Upper lobe of right lung (tissue), 1 donor: ENCODE measurements at regions not wholly inside any gene's neighbourhood (a gene's known extent, or its start where the extent isn't known, plus 50 kb on each side); places are given as distances from the start of the nearest gene placed in this dataset.

Source experiments
- ATAC-seq: fragments of 200-7000 bp; cut with Tn5 transposase; one replicate; pipeline ENCODE4 v1.9.1; 2020; ENCODE audit warnings: mild to moderate bottlenecking, moderate library complexity
- DNase-seq: peaks from one replicate; pipeline ENCODE4 v3.0.0-alpha.2; 2020
- H3K27ac ChIP-seq: fragments of 200-600 bp; one replicate; pipeline ENCODE4 v1.8.0; 2022
- H3K27me3 ChIP-seq: fragments of 200-600 bp; one replicate; pipeline ENCODE4 v1.8.0; 2022; ENCODE audit warnings: mild to moderate bottlenecking
- H3K36me3 ChIP-seq: fragments of 200-600 bp; one replicate; pipeline ENCODE4 v1.8.0; 2022
- H3K4me1 ChIP-seq: fragments of 200-600 bp; one replicate; pipeline ENCODE4 v1.8.0; 2022
- H3K4me3 ChIP-seq: fragments of 200-600 bp; one replicate; pipeline ENCODE4 v1.8.0; 2022; ENCODE audit warnings: mild to moderate bottlenecking
- H3K9me3 ChIP-seq: fragments of 200-600 bp; one replicate; pipeline ENCODE4 v1.8.0; 2022
- CTCF ChIP-seq: fragments of 200-600 bp; IDR thresholded peaks from one replicate; pipeline ENCODE4 v1.8.0; 2022; ENCODE audit warnings: antibody characterized with exemption
- intact Hi-C: fragments of 100-400 bp; cut with DNase I; formaldehyde crosslinking; loops from one replicate; pipeline ENCODE4 v1.11.0; 2022
- donor health status: DM: no; HTN: yes; CAD: no; lungs with severe emphysema.

- Histone ChIP-seq H3K4me1 (no peaks in the 10 kb centered on the region), H3K4me3 (no peak overlapping the region), H3K27me3 (no peaks in the 10 kb centered on the region), H3K9me3 (no peaks in the 10 kb centered on the region), H3K27ac (no peak overlapping the region), H3K36me3 (no peaks in the 10 kb centered on the region)
- intact Hi-C loops = no loop called here
- ATAC-seq (no peak), DNase-seq (no peak)
- no peak for TF ChIP-seq CTCF
Measured at GRCh38 chr20:60976139-60976538, 275.9 kb upstream of the CDH4 start.

- ATAC-seq = no peak
- H3K36me3 ChIP-seq = no peaks in the 10 kb centered on the region
- no peaks in the 10 kb centered on the region for H3K27me3 ChIP-seq
- H3K4me3 ChIP-seq = no peak overlapping the region
- no peaks in the 10 kb centered on the region for H3K9me3 ChIP-seq
- no peak for DNase-seq
- intact Hi-C loops = no loop called here
- no peaks in the 10 kb centered on the region for H3K4me1 ChIP-seq
- no peak overlapping the region for H3K27ac ChIP-seq
- TF ChIP-seq CTCF = no peak
Measured at GRCh38 chr20:60976913-60977312, 275.1 kb upstream of the CDH4 start.

GRCh38 chr20:60977901-60978300, 274.2 kb upstream of the CDH4 start:
- H3K4me3 ChIP-seq = no peak overlapping the region
- no peaks in the 10 kb centered on the region for H3K27me3 ChIP-seq
- H3K27ac ChIP-seq = no peak overlapping the region
- ATAC-seq (no peak), DNase-seq (no peak)
- H3K4me1 ChIP-seq = no peaks in the 10 kb centered on the region
- H3K9me3 ChIP-seq = no peaks in the 10 kb centered on the region
- H3K36me3 ChIP-seq = no peaks in the 10 kb centered on the region
- TF ChIP-seq CTCF = no peak
- intact Hi-C loops = no loop called here

- Histone ChIP-seq H3K27ac (no peak overlapping the region), H3K9me3 (no peaks in the 10 kb centered on the region), H3K36me3 (no peaks in the 10 kb centered on the region), H3K4me1 (no peaks in the 10 kb centered on the region), H3K27me3 (no peaks in the 10 kb centered on the region), H3K4me3 (no peak overlapping the region)
- TF ChIP-seq CTCF = no peak
- intact Hi-C loops = no loop called here
- no peak for ATAC-seq
- no peak for DNase-seq
Measured at GRCh38 chr20:60984666-60985065, 267.4 kb upstream of the CDH4 start.

- DNase-seq (no peak), ATAC-seq (no peak)
- H3K4me3 ChIP-seq = no peak overlapping the region
- no peak overlapping the region for H3K27ac ChIP-seq
- no peaks in the 10 kb centered on the region for H3K4me1 ChIP-seq
- TF ChIP-seq CTCF = no peak
- H3K9me3 ChIP-seq = no peaks in the 10 kb centered on the region
- intact Hi-C loops = no loop called here
- no peaks in the 10 kb centered on the region for H3K36me3 ChIP-seq
- H3K27me3 ChIP-seq = no peaks in the 10 kb centered on the region
Measured at GRCh38 chr20:60986506-60987156, 265.4 kb upstream of the CDH4 start.

GRCh38 chr20:60990061-60990460, 262.0 kb upstream of the CDH4 start:
- DNase-seq (no peak), ATAC-seq (no peak)
- no peaks in the 10 kb centered on the region for H3K4me1 ChIP-seq
- no peak overlapping the region for H3K27ac ChIP-seq
- no peaks in the 10 kb centered on the region for H3K36me3 ChIP-seq
- no peak for TF ChIP-seq CTCF
- H3K9me3 ChIP-seq = no peaks in the 10 kb centered on the region
- intact Hi-C loops = no loop called here
- H3K4me3 ChIP-seq = no peak overlapping the region
- no peaks in the 10 kb centered on the region for H3K27me3 ChIP-seq
